Neutrophil (primary cell): ENCODE measurements at regions not wholly inside any gene's neighbourhood (a gene's known extent, or its start where the extent isn't known, plus 50 kb on each side); places are given as distances from the start of the nearest gene placed in this dataset.

Source experiments
- H3K27ac ChIP-seq: fragments of 200-600 bp; sonication (generic); 2 replicates; pipeline ENCODE4 v1.5.1; 2016; ENCODE audit warnings: mild to moderate bottlenecking, moderate library complexity
- H3K27me3 ChIP-seq: fragments of 200-600 bp; sonication (generic); 2 replicates; pipeline ENCODE4 v1.6.0; 2016; ENCODE audit warnings: mild to moderate bottlenecking
- H3K36me3 ChIP-seq: fragments of 200-600 bp; sonication (generic); 2 replicates; pipeline ENCODE4 v1.5.1; 2017
- H3K4me1 ChIP-seq, 2 experiments: fragments of 200-600 bp in 1 of 2; sonication (generic) in 1 of 2; 1 replicate in 1 of 2; 2 replicates in 1 of 2; pipeline versions ENCODE4 v1.5.1 to v1.6.1; 2013 to 2016; ENCODE audit warnings: low read depth in 1 of 2, low read length in 1 of 2, mild to moderate bottlenecking in 1 of 2, moderate library complexity in 1 of 2; ENCODE audit not compliant: control insufficient read depth in 1 of 2, insufficient read depth in 1 of 2
- H3K4me3 ChIP-seq, 2 experiments: fragments of 200-600 bp in 1 of 2; sonication (generic) in 1 of 2; 1 replicate in 1 of 2; 2 replicates in 1 of 2; pipeline ENCODE4 v1.5.1; 2013 to 2016; ENCODE audit warnings: low read depth in 1 of 2, low read length in 1 of 2, mild to moderate bottlenecking in 1 of 2, moderate library complexity in 1 of 2
- H3K9me3 ChIP-seq: fragments of 200-600 bp; sonication (generic); 2 replicates; pipeline ENCODE4 v1.5.1; 2016
- TF ChIP-seq, protein P1 (sequence below): fragments of 200-600 bp; sonication (generic); IDR thresholded peaks from 2 replicates; pipeline ENCODE4 v1.5.1; 2016; ENCODE audit warnings: antibody characterized with exemption

DNA sequence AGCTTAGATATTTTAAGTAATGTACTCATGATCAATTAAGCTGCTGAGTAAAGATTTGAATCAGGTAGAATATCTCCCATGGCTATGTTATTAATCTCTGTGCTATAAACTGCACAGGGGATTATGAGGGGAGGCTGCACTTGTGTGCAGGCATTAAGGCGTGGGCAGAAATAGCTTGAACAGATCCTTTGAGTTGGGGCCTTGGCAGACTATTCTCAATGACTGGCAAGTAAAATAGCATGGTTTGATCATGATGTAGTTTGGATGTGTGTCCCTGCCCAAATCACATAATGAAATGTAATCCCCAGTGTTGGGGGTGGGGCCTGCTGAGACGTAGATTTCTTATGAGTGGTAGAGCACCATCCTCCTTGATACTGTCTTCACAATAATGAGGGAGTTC, 220.3 kb downstream of the PLPP3 start:
- H3K9me3 ChIP-seq, result no peaks in the 10 kb centered on the region
- no peaks in the 10 kb centered on the region for H3K4me1 ChIP-seq
- H3K27ac ChIP-seq, result no peak overlapping the region
- no peaks in the 10 kb centered on the region for H3K36me3 ChIP-seq
- TF ChIP-seq, protein P1, sequence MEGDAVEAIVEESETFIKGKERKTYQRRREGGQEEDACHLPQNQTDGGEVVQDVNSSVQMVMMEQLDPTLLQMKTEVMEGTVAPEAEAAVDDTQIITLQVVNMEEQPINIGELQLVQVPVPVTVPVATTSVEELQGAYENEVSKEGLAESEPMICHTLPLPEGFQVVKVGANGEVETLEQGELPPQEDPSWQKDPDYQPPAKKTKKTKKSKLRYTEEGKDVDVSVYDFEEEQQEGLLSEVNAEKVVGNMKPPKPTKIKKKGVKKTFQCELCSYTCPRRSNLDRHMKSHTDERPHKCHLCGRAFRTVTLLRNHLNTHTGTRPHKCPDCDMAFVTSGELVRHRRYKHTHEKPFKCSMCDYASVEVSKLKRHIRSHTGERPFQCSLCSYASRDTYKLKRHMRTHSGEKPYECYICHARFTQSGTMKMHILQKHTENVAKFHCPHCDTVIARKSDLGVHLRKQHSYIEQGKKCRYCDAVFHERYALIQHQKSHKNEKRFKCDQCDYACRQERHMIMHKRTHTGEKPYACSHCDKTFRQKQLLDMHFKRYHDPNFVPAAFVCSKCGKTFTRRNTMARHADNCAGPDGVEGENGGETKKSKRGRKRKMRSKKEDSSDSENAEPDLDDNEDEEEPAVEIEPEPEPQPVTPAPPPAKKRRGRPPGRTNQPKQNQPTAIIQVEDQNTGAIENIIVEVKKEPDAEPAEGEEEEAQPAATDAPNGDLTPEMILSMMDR, result no peak
- no peaks in the 10 kb centered on the region for H3K27me3 ChIP-seq
- H3K4me3 ChIP-seq, result no peak overlapping the region

DNA sequence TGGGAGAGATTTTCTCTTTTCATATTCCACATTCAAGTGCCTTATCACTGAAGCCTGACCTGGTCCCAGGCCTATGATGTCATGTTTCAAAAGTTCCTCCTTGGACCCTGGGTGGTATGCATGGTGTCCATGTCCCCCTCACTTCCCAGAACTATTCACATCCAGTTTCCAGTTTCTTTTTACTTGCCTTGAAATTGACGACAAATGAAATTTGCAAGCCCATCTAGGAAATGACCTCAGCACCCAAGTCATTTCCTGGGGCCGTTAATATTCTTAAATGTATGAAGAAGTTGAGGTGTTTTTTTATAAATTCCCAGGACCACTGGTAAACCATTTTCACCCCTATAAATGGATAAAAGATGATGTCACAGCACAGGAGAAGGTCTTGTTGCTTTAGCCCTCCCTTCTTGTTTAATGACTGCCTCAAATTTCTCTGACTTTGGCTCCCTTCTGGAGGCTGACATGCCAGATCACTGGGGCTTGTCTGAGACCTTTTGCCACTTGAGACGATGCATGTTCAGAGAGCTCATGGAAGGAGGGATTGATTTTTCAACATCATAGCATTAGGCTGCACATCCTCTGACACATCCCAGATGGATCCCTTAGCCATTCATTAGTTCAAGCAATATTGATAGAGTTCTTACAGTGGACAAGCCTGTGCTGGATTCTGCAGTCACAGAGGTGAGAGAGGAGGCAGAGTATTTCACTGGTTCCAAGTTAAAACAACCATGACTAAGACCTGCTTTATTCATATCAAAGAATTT, 221.3 kb downstream of the PLPP3 start:
- no peak overlapping the region for H3K4me3 ChIP-seq
- TF ChIP-seq, protein P1, result no peak
- H3K27me3 ChIP-seq, result no peaks in the 10 kb centered on the region
- no peaks in the 10 kb centered on the region for H3K36me3 ChIP-seq
- H3K27ac ChIP-seq, result no peak overlapping the region
- H3K4me1 ChIP-seq, result no peaks in the 10 kb centered on the region
- H3K9me3 ChIP-seq, result no peaks in the 10 kb centered on the region

DNA sequence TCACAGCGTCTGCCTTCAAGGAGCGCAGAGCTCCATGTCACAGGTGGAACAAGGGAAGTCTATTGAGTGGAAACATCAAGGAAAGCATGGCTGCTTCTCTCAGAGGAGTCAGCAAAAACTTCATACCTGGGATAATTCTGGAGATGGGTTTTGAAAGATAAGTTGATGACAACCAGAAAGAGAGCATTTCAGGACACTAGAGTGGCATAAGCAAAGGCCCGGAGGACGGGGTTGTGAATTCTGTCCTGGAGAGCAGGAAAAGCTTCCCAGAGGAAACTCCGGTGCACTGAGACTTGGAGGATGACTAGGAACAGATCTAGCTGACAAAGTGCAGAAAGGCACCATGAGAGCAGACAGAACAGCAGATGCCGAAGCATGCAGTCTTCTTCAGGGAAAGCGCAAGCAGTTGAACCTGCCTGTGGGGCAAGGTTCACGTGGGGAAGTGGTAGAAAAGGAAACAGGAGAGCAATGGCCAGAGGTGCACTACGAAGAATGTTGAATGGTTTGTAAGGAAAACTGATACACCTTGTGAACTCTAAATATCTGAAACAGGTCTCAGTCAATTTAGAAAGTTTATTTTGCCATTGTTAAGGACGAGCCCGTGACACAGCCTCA, 222.9 kb downstream of the PLPP3 start:
- peaks cover 5% of the 10 kb centered on the region for H3K27me3 ChIP-seq
- TF ChIP-seq, protein P1, result no peak
- H3K4me3 ChIP-seq, result no peak overlapping the region
- H3K9me3 ChIP-seq, result no peaks in the 10 kb centered on the region
- no peaks in the 10 kb centered on the region for H3K4me1 ChIP-seq
- H3K36me3 ChIP-seq, result no peaks in the 10 kb centered on the region
- no peak overlapping the region for H3K27ac ChIP-seq

DNA sequence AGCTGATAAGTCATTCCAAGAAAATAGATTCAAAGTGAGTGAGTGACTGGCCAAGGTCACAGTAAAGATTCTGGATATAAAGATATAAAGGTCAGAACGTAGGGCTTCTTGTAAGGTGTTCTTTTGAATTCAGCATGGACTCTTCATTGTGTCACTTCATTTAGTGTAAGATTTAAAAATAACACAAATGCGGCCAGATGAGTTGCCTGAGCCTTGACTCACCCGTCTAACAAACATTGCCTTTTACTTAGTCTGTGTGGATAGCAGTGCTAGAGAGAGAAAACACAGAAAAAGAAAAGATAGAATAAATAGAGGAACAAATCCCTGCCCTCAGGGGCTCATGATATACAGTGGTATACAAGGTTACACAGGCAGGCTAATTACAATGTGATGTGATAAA, 223.4 kb downstream of the PLPP3 start:
- no peaks in the 10 kb centered on the region for H3K36me3 ChIP-seq
- TF ChIP-seq, protein P1, result no peak
- H3K4me1 ChIP-seq, result no peaks in the 10 kb centered on the region
- H3K4me3 ChIP-seq, result no peak overlapping the region
- no peaks in the 10 kb centered on the region for H3K9me3 ChIP-seq
- no peak overlapping the region for H3K27ac ChIP-seq
- H3K27me3 ChIP-seq, result peaks cover 5% of the 10 kb centered on the region

DNA sequence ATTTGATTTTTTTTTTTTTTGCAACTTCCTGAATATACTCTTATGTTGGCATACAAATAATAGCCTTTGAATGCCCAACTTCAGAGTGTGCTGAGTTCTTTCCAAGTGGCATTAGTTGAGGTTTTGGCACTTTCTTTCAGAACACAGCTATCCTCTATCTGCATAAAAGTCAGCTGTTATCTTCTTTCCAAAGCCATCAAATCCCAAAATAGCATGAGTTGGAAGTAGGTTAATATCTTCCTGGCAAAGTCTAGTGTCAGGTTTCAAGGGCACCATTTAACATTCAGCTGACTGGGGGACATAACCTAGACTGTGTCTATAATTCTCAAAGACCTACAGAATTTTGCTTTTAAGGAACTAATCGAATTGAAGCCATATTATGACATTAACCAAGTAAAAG, 223.9 kb downstream of the PLPP3 start:
- no peaks in the 10 kb centered on the region for H3K9me3 ChIP-seq
- TF ChIP-seq, protein P1, result no peak
- peaks cover 5% of the 10 kb centered on the region for H3K27me3 ChIP-seq
- H3K36me3 ChIP-seq, result no peaks in the 10 kb centered on the region
- no peak overlapping the region for H3K4me3 ChIP-seq
- no peaks in the 10 kb centered on the region for H3K4me1 ChIP-seq
- no peak overlapping the region for H3K27ac ChIP-seq
